SK-N-SH treated with all-trans-retinoic acid at 6 μM for 48 hours (cell line): ENCODE measurements at regions not wholly inside any gene's neighbourhood (a gene's known extent, or its start where the extent isn't known, plus 50 kb on each side); places are given as distances from the start of the nearest gene placed in this dataset.

Experiments used
- ARNTL ChIP-seq: fragments of 450-650 bp; formaldehyde crosslinking; IDR thresholded peaks from 2 replicates; pipeline ENCODE4 v1.5.0; 2020; ENCODE audit warnings: low read depth, mild to moderate bottlenecking, moderate library complexity, borderline replicate concordance
- CSDC2 ChIP-seq: fragments of 250-450 bp; sonication (Bioruptor Pico); IDR thresholded peaks from 2 replicates; pipeline ENCODE4 v1.5.0; 2020; ENCODE audit warnings: mild to moderate bottlenecking, moderate library complexity
- ESRRG ChIP-seq: fragments of 250-450 bp; sonication (Bioruptor Pico); IDR thresholded peaks from 2 replicates; pipeline ENCODE4 v1.6.1; 2021; ENCODE audit warnings: mild to moderate bottlenecking
- RARB ChIP-seq: fragments of 250-450 bp; sonication (Bioruptor Pico); IDR thresholded peaks from 2 replicates; pipeline ENCODE4 v1.8.0; 2021; ENCODE audit warnings: mild to moderate bottlenecking, moderate library complexity
- TCF4 ChIP-seq: fragments of 250-450 bp; sonication (Bioruptor Pico); IDR thresholded peaks from 2 replicates; pipeline ENCODE4 v1.8.0; 2021; ENCODE audit warnings: mild to moderate bottlenecking, moderate library complexity, borderline replicate concordance
- ZFP3 ChIP-seq: fragments of 250-450 bp; sonication (Bioruptor Pico); IDR thresholded peaks from 2 replicates; pipeline ENCODE4 v1.5.0; 2020; ENCODE audit warnings: mild to moderate bottlenecking, moderate library complexity
- ZNF565 ChIP-seq: fragments of 450-650 bp; formaldehyde crosslinking; conservative IDR thresholded peaks from 2 replicates; pipeline ENCODE4 v1.5.0; 2020; ENCODE audit warnings: low read depth, mild to moderate bottlenecking, moderate library complexity
- TF ChIP-seq, protein P1 (sequence below): fragments of 250-450 bp; sonication (Bioruptor Pico); IDR thresholded peaks from 2 replicates; pipeline ENCODE4 v1.8.0; 2020; ENCODE audit warnings: mild to moderate bottlenecking, moderate library complexity, borderline replicate concordance
- TF ChIP-seq, protein P2 (sequence below): fragments of 250-450 bp; sonication (Bioruptor Pico); IDR thresholded peaks from 2 replicates; pipeline ENCODE4 v1.5.1; 2020; ENCODE audit warnings: low read depth, mild to moderate bottlenecking, moderate library complexity

DNA sequence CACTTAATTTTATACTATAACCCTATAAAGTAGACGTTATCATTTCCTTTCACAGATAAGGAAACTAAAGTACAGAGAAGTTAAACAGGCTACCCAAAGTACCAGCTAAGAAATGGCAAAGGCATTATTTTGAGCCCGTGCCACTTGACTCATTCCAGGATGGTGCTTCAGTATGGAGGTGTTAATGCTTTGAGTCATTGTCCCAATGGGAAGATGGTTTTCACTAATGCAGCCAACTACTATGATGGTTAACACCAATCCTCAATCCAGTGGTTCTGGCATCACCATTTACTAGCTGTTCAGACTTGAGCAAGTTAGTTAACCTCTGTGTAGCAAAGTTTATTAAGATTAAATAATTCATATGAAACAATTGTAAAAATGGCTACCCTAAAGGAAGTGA is 123.1 kb upstream of the SLC5A12 start:
- TF ChIP-seq, protein P1, sequence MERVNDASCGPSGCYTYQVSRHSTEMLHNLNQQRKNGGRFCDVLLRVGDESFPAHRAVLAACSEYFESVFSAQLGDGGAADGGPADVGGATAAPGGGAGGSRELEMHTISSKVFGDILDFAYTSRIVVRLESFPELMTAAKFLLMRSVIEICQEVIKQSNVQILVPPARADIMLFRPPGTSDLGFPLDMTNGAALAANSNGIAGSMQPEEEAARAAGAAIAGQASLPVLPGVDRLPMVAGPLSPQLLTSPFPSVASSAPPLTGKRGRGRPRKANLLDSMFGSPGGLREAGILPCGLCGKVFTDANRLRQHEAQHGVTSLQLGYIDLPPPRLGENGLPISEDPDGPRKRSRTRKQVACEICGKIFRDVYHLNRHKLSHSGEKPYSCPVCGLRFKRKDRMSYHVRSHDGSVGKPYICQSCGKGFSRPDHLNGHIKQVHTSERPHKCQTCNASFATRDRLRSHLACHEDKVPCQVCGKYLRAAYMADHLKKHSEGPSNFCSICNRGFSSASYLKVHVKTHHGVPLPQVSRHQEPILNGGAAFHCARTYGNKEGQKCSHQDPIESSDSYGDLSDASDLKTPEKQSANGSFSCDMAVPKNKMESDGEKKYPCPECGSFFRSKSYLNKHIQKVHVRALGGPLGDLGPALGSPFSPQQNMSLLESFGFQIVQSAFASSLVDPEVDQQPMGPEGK (CRISPR knock-in tag): no peak
- no peak for TF ChIP-seq ZNF565 (CRISPR knock-in tag)
- TF ChIP-seq CSDC2 (CRISPR knock-in tag): no peak
- no peak for TF ChIP-seq ARNTL (CRISPR knock-in tag)
- no peak for TF ChIP-seq ZFP3 (CRISPR knock-in tag)
- no peak for TF ChIP-seq ESRRG
- no peak for TF ChIP-seq TCF4 (CRISPR knock-in tag)
- no peak for TF ChIP-seq RARB (CRISPR knock-in tag)
- TF ChIP-seq, protein P2, sequence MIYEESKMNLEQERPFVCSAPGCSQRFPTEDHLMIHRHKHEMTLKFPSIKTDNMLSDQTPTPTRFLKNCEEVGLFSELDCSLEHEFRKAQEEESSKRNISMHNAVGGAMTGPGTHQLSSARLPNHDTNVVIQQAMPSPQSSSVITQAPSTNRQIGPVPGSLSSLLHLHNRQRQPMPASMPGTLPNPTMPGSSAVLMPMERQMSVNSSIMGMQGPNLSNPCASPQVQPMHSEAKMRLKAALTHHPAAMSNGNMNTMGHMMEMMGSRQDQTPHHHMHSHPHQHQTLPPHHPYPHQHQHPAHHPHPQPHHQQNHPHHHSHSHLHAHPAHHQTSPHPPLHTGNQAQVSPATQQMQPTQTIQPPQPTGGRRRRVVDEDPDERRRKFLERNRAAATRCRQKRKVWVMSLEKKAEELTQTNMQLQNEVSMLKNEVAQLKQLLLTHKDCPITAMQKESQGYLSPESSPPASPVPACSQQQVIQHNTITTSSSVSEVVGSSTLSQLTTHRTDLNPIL (CRISPR knock-in tag): no peak
